Astrocyte of the cerebellum (primary cell): ENCODE measurements at regions not wholly inside any gene's neighbourhood (a gene's known extent, or its start where the extent isn't known, plus 50 kb on each side); places are given as distances from the start of the nearest gene placed in this dataset.

Experiments used
- DNase-seq: peaks from one replicate; pipeline ENCODE4 v3.0.0-alpha.2; 2011; ENCODE audit warnings: low read depth
- H3K4me3 ChIP-seq: 2 replicates; pipeline ENCODE4 v1.5.1; 2011; ENCODE audit warnings: mild to moderate bottlenecking, low read depth, low read length, moderate library complexity
- in situ Hi-C: cut with HindIII; loops from 2 replicates; pipeline ENCODE4 v1.10.0; 2017; ENCODE audit warnings: low sequenced_read_pairs
- TF ChIP-seq, protein P1 (sequence below): IDR thresholded peaks from 2 replicates; pipeline ENCODE4 v1.5.1; 2012; ENCODE audit warnings: low read length, low read depth, moderate library complexity, mild to moderate bottlenecking; ENCODE audit errors: missing control alignments

DNA sequence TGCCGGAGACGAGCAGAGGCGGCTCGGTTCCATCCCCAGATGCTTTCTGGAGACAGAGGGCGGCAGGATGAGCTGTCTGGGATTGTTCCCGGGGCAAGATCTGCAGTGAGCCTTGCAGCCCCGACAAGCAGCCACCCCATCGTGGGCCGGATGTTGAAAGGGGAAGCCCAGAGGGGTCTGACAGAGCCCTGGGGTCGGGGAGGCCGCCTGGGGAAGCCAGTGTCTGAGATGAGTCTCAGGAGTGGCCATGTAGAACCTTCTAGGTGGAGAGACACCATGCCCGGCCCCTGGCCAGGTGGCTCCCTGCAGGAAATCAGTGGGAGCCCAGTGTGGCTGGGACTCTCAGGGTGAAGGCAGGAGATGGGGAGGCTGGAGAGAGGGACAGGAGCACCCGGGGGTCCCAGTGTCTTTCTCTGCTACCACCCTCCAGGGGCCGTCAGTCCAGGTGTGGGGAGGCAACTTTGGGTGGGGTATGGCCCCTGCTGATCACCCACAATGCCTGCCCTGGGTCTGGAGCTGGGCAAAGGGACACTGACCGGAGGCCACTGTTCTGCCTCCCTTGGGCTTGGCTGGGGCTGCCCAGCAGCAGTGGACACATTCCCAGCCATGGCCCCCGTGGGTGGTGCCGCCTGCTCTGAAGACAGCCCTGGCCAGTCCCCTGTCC, 128.3 kb upstream of the HS6ST1 start:
- in situ Hi-C loops, result no loop called here
- TF ChIP-seq, protein P1, sequence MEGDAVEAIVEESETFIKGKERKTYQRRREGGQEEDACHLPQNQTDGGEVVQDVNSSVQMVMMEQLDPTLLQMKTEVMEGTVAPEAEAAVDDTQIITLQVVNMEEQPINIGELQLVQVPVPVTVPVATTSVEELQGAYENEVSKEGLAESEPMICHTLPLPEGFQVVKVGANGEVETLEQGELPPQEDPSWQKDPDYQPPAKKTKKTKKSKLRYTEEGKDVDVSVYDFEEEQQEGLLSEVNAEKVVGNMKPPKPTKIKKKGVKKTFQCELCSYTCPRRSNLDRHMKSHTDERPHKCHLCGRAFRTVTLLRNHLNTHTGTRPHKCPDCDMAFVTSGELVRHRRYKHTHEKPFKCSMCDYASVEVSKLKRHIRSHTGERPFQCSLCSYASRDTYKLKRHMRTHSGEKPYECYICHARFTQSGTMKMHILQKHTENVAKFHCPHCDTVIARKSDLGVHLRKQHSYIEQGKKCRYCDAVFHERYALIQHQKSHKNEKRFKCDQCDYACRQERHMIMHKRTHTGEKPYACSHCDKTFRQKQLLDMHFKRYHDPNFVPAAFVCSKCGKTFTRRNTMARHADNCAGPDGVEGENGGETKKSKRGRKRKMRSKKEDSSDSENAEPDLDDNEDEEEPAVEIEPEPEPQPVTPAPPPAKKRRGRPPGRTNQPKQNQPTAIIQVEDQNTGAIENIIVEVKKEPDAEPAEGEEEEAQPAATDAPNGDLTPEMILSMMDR, result no peak
- DNase-seq, result no peak
- no peak overlapping the region for H3K4me3 ChIP-seq

DNA sequence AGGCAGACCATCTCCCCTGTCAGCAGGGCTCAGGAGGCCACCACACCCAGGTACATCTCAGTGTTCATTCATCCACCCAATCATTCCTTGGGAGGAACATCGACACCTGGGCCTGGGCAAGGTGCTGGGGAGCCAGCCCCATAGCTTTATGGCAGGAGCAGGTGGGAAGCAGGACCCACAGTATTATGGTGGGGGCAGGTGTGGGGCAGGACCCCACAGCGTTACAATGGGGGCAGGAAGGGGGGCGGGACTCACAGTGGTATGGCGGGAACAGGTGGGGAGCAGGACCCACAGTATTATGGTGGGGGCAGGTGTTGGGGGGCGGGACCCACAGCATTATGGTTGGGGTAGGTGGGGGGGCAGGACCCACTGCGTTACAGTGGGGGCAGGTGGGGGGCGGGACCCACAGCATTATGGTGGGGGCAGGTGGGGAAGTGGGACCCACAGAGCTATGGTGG, 128.9 kb upstream of the HS6ST1 start:
- in situ Hi-C loops, result no loop called here
- H3K4me3 ChIP-seq, result no peak overlapping the region
- TF ChIP-seq, protein P1, result no peak
- DNase-seq, result no peak

DNA sequence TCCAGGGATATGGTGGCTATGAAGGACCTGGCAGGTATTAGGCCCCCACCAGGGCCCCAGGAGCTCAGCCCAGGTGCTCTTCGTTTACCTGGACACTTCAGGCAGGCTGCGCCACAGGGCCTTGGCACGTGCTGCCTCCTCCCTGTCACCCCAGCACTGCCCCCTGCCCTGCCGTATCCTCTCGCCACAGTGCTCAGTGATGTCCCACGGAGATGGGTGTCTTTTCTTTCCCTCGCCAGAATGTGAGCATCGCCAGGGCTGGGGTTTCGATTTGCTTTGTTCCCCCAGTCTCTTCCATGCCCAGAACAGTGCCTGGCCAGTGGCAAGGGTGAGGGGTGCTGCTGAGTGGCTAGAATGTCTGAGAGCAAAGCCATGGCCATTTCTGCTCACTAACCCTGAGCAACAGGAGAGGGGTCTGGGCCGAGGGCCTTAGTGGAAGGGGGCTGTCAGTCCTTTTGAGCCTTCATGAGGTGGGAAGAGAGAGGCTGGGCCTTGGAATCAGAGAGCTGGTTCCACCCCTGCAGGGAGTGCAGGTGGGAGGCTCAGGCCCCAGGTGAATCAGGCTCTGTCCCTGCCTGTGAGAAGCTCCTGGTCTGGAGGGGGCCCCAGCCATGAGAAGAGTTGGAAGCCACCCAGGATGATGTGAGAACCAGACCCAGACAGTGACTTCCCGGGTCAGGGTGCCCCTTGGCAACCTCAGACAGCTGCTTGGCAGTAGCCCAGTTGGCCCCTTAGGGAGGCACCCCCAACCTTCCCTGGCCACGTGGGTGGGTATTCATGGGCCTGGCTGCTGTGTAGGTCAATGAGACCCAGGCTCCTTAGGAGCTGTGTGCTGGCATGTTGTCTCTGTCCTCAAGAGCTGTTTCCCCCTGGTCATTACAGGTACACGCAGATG, 129.9 kb upstream of the HS6ST1 start:
- TF ChIP-seq, protein P1, result no peak
- DNase-seq, result no peak
- in situ Hi-C loops, result no loop called here
- no peak overlapping the region for H3K4me3 ChIP-seq

DNA sequence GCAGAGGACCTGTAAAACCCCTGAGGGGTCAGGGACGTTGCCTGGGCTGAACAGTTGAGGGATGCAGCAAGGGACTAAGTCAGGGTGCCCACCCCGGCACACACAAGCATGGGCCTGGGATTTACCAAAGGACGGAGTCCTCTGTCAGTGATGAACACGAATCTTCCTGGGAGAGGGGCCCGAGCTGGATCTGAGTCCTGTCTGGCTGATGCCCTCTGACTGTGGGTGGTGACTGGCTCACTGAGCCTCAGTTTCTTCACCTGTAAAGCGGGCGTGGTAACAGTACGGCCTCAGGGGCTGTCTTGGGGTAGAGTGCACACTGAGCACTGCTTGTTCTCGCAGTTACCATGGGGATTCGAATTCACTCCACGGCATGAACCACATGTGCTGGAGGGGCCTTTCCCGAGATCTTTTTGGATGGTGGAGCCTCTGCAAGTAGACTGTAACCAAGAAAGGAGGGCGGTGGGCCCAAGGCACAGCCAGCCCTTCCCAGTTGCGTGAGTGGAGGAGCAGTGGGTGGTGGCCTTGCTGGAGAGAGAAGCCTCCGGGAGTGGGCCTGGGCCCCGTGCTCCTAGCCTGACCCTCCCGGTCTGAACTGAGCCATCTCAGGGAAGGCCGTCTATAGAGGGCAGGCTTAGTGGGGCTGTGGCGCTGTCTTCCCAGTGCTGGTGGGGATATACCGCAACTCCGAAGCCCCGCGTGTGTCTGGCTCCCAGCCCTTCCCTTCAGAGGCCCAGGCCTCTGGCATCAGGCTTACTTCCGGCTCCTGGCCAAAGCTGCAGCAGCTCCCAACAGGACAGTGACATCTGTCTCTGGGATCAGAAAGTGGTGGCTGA, 130.8 kb upstream of the HS6ST1 start:
- H3K4me3 ChIP-seq, result no peak overlapping the region
- TF ChIP-seq, protein P1, result no peak
- no peak for DNase-seq
- in situ Hi-C loops, result no loop called here

DNA sequence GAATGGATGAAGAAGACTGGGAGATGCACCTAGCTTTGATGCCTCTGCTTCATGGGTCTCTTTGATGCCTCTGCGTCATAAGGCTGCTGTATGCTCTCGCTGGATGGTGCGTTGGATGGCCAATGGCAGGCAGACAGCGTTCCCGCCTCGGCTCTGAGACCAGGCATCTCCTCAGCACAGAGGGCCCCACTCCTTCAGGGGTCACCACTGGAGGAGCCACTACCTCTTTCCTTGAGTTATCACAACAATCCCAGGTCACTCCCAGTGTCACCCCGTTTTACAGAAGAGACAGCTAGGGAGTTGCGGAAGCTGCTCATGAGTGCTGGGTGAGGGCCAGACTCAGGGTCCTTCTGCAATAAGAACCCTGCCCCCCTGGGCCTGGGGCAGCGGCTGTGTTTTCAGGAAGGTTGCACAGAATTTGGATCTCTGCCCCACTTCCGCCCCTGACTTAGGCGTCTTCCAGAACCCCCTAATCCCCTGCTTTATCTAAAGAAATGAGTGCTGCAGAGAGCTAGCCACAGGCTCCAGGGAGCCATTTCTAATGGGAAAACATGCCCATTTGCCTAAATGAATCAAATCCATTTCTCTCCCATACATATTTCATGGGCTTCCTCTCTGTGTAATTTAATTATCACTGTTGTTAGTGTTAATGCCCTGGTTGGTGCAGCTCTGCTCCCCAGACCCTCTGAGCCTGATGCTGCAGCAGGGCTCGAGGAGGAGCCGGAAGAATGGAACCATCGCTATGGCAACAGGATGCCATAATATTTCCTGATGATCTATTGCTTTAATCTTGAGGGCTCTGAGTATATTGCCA, 131.8 kb upstream of the HS6ST1 start:
- H3K4me3 ChIP-seq, result no peak overlapping the region
- in situ Hi-C loops, result no loop called here
- no peak for DNase-seq
- TF ChIP-seq, protein P1, result no peak
